ENCODE measurements at regions not wholly inside any gene's neighbourhood (a gene's known extent, or its start where the extent isn't known, plus 50 kb on each side); places are given as distances from the start of the nearest gene placed in this dataset.

DNA sequence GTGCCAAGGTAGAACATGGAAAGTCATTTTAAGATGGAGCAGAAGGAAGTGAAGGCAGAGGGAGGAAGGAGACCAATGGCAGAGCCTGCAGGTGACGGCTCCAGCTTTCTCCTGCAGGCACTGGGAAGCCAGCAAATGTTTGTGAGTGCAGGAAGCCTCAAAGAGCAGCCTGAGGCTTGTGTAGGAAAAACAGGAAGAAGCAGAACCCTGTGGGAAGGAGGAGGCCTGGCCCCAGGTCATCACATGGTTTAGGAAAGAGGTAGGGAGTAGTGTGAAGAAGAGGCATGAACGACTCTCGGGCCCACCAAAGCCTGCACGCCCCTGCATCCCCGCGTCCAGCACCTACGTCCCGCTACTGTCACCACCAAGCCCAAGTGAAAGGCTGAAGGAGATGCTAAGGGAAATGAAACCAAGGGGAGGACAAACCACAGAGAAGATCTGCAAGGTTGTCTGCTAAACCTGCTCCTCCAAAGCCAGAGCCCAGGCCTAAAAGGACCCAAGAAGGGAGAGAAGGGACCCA is 151.5 kb downstream of the CHST1 start:
- no peak for DNase-seq

DNA sequence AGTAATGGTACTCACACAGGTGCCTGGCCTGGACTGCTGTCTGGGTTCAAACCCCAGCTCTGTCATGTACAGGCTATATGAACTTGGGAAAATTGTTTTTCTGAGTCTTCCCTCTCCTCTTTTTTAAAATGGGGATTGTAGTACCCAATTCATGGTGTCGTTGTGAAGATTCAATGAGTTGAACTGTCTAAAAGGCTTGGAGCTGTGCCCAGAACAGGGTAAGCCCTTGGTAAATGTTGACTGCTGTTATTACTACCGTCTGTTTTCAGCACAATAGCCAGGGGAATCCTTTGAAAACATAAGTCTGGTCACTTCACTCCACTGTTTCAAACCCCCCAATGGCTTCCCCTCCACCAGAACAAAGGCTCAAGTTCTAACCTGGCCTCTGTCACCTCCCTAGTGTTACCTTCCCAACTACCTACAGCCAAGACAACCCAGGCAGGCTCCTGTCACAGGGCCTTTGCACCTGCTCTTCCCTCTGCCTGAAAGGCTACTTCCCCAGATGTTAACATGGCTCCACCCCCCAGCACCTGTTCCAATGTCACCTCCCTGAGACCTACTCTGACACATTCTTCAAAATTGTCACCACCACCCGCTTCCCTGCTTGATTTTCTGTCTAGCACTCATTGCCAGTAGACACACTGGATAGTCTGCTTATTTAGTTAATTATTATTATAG is 152.8 kb downstream of the CHST1 start:
- no peak for DNase-seq

DNA sequence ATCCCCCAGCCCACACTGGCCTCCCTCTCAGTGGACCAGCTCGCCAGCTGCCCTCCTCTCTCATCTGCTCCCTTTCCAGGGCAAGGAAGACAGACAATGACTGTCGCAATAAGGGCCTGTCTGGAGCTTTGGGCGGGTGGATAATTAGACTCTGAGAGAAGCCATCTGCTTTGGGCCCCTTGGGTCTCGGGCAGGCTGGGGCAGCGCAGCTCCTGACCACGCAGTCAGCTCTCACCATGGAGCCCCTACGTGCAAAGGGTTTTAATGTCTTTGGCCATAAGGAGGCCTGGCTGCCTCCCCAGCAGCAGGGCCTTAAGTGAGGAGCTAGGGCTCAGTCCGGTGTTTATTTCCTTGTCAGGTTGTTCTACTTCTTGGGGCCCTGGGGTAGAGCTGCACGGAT is 153.9 kb downstream of the CHST1 start:
- no peak for DNase-seq

DNA sequence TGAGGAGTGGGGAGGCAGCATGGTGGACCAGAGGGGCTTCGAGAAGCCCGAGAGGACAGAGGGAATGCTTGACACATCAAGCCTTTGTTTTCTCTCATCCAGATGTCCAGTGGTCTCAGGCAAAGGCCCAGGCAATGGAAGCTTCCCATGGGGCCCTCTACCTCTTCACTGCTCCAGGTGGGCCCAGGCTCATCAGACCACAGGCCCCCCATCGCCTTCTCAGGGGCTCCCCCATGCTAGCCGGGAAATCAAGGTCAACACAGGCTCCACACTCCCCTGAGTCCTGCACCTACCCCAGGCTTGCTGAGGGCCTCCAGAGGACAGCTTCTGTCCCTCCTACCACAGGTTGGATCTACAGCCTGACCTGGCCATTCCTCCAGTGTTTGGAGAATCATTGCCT is 157.5 kb downstream of the CHST1 start:
- no peak for DNase-seq

DNA sequence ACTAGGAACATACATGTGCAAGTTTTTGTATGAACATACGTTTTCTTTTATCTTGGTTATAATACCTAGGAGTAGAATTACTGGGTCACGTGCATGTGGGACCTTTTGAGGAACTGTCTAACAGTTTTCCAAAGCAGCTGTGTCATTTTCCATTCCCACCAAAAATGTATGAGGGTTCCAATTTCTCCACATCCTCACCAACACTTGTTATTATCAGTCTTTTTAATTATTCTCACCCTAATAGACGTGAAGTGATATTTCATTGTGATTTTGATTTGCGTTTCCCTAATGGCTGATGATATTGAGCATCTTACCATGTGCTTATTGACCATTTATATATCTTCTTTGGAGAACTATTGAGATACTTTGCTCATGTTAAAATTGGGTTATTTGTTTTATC is 162.1 kb downstream of the CHST1 start:
- DNase-seq, result no peak

DNA sequence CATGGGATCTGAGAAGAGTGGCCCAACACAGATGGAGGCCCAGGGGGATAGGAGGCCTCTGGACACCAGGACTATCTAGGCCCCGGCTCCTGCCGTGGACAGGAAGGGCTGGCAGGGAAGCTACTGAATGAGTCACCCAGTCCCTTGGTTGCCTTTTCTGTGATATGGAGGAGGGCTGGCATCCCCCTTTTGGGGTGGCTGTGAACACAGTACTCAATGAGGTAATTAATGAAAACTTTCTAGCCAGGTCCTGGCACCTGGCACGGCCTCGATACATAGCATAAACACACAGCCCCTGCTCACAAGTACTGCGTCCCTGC is 163.2 kb downstream of the CHST1 start:
- DNase-seq, result no peak

DNA sequence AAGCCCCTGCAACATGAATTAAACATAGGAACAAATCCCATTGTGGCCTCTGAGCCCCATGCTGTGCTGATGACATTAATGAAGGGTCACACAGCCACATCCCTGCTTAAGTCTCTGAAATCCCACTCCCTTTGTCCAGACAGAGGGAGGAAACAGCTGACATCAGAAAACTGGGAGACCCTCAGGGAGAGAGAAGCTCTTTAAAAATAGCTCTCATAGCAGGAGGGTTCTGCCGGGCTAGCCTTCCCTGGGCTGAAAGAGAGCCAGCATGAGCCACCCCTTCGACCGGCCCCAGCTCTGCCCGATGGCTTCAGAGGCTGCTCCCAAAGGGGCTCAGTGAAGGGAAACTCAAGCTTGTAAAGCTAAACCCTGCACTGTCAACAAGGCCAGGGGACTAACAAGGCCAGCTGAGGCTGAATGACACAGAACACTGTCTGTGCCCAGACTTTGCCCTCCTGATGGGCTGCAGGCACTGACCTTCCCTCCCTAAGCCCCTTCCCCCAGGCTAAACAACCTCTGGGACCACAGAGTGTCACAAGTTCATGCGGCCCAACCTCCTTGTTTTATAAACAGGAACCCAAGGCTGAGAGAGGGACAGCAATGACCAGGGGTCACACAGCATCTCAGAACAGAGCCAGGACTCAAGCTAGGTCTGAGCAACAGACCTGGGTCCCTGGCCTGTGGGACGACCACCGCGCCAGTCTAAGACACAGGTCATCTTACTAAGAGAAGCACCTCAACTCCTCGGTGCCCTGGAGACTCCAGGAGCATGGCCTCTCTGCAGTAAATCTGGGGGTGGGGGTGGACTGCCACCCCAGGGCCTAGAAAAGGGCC is 163.8 kb downstream of the CHST1 start:
- DNase-seq, result no peak

DNA sequence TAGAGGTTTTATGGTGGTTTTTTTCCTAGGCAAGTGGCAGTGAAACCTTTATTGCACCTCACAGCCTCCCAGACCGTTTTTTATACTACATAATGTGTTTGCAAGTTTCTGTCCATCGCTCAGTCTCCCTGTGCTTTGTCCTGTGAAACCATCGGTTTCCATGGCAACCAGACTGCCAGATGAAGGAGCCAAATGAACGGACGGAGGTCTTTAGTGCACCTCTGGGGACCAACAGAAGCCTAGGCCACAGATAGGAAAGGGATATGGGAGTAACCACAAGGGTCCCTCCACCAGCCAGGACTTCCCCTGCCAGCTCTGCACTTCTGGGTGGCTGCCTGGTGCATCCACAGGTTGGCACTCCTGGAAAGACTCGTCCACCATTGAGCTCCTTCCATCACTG is 165.0 kb downstream of the CHST1 start:
- DNase-seq, result no peak

DNA sequence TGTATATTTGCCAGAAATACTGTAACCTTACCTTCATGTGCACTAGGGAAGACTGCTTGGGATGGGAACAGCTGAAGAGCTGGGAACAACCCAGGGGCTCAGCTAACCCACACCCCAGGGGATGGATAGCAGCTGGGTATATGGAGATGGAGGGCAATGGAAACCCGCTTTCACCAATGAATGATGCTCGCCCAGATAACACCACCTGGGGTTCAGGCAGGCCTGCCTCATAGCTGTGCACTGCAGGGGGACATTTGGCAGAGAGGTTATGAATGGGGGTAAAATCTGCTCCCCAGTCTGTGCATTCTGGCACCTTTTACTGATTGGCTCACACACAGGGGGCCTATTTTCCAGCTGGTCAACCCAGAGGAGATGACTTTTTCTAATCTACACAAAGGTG is 170.7 kb downstream of the CHST1 start:
- no peak for DNase-seq

DNA sequence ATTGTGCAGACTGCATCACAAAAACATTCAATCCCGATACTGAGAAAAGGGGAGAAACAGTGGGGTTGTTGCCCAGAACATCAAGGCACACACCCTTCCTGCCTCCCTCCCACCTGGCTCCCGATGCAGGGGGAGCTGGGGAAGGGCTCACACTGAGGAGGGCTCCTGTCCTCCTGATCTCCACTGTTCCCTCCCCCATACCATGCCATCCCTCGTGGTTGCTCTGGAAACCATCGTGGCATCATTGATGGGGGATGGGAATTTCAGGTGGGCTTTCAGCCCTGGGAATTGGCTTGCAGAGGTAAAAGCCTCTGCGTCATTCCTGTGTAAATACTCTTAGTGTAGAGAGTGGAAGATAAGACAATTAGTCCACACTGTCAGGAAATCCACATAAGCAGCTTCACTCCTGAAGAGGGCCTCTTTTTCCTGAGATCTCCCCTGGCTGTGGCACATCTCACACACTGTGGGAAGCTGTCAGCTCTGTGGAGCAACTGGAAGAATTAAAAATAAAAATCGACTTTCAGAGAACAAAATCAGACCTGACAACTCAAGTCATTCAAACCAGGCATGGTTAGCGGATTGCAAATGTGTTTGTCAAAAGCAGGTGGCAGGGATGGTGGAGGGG is 176.0 kb downstream of the CHST1 start:
- DNase-seq, result no peak

DNA sequence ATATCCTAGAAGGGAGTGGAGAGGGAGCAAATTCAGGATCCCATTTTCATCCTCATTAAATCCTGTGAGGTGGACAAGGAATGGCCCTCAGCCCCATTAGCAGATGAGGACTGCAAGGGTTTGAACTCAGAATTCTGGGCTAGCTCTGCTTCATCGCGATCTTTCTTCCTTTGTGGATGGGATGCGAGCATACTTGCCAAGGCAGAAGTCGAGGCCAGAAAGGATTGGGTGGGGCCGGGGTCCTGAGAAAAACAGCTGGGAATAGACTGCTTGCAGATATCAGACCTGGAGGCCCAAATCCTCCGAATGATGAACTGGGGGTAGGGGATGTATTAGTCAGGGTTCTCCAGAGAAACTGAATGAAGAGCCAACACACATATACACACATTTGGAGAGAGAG is 179.0 kb downstream of the CHST1 start:
- no peak for DNase-seq

DNA sequence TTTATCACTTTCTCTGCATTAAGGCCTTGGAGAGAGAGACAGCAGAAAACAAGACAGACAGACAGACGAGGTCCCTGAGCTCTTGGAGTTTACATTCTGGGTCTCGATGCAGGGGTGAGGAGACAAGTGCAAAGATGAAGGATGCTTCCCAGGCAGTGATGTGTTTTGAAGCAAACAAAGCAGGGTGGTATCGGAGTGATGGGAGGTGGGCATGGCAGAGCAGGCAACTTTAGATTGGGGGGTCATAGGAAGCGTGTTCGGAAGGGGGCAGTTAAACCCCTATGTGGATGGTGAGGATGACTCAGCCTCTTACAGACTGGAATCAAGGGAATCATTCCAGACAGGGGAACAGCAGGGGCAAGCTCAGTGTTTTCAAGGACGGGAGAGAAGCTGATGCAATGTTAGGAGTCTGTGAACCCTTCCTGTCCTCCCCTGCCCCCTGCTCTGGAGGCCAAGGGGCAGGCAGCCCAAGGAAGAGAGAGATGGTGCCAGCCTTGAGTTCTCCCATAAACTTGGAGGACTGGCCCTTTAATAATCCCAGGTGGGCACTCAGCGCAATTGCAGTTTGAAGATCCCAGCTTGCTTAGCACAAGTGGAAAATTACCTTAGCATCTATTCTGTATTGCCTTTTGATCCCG is 180.2 kb downstream of the CHST1 start:
- no peak for DNase-seq

DNA sequence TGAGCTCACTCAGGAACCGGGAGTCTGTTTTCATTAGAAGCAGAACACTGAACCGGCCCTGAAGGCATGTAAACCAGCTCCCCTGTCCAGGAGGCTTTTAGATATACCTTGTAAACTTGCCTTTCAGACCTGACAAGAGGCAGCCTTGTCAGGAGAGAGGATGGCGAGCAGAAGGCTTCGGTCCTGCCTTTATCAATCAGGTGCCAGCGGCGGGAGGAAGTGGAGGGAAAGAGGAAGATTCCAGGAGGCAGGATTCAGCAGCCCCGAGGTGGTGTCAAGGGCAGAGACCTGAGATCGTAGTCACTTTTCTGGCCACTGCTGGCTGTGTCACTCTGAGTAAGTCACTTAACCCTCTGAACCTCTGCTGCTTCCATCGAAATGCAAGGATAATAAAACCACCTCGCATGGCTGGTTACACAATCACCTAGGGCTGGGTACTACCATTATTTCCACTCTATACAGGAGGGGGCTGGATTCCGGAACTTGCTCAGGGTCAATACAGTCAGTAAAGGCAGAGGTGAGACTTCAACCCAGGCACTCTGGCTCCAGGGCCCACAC is 181.0 kb downstream of the CHST1 start:
- DNase-seq, result no peak

DNA sequence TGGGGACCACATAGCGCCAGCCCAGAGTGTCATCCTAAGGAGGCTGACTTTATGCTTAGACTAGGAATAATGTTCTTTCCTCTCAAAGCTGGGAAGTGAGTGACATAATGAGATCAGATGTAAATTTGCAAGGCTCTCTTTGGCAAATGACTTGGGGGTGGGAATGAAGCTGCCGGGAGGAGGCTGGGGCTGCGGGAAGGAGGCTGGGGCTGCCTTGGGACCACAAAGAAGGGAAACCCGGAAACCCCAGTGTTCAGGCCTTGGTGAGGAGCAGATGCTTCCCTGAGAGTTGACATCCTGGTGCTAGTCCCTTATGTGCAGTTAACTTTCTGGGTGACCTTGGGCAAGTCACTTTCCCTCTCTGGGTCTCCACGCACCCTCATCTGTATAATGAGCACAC is 182.0 kb downstream of the CHST1 start:
- DNase-seq, result no peak

DNA sequence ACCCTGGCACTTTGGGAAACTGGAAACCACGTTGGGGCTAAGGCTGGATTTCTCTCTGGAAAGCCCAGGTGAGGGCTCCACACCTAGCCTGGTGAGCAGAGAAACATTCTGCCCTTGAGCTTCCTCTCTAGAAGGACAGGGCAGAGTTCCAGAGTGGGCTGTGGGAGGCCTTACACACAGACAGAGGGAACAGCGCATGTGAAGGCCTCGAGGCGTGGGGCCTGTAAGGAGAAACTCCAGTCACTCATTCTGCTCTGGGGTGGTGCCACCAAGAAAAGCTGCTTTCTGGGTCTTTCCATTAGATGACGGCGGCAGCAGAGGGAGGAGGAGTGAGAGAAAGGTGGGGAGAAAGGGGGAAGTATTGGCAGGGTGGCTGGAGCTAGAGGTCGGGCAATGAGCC is 183.1 kb downstream of the CHST1 start:
- no peak for DNase-seq

DNA sequence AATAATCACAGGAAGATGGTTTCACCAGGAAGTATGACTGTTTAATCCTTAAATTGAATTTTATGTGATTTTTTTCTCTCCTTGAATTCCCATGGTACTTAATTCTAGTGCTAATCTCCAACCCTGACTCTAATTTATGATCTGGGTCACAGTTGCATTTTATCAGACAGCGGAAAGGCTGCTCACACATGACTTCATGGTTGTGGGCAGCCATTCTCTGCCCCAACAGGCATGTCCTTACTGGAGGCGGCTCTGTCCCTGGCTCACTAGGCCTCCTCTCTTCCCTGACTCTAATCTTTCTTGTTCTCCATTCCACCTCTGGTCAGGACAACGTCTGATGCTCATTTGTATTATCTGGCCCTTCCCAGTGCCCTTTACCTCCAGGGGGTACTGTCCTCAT is 184.4 kb downstream of the CHST1 start:
- DNase-seq, result no peak

DNA sequence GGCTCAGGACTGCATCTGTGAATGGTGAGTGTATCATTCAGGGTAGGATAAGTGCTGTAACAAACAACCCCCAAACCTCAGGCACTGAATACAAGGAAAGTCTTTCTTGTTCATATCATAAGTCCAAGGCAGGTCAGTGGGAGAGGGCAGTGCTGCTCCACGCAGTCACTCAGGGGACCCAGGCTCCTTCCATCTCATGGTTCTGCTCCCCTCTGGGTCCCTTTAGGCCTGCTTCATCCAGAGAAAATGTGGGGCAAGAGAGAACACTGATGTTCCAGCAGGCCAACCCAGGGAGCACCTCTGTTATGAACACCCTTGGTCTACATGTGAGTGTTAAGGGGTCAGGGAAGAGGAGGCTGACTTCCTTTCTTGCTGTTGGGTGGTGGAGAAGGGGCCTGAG is 187.8 kb downstream of the CHST1 start:
- no peak for DNase-seq

DNA sequence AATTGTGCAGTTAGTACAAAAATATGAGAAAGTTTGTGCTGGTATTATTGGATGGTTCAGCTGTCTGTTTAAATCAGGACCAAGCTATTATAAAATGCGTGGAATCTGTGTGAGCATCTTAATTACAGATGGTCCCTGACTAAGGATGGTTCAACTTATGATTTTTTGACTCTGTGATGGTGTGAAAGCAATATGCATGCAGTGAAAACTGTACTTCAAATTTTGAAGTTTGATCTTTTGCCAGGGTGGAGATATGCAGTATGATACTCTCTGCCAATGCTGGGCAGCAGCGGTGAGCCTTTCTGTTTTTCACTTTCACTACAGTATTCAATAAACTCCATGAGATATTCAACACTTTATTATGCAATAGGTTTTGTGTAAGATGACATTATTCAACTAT is 189.3 kb downstream of the CHST1 start:
- DNase-seq, result no peak

DNA sequence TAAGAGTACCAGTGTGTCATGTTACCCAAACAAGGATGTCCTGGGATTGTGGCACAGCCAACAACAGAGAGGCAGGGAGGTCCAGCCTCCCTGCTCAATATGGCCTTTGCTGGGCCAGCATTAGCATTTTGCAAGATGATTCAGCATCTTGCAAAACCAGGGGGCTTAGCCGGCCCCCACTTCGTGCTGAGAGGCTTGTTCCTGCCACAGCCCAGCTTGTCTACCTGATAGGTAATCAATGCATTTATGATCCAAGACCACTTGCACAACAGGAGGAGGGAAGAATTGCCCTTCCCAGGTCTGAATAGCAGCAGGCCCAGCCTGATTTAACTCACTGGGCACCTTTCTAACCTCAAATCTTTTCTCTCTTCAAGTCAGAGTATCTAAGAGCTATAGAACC is 189.0 kb upstream of the SYT13 start:
- no peak for DNase-seq

DNA sequence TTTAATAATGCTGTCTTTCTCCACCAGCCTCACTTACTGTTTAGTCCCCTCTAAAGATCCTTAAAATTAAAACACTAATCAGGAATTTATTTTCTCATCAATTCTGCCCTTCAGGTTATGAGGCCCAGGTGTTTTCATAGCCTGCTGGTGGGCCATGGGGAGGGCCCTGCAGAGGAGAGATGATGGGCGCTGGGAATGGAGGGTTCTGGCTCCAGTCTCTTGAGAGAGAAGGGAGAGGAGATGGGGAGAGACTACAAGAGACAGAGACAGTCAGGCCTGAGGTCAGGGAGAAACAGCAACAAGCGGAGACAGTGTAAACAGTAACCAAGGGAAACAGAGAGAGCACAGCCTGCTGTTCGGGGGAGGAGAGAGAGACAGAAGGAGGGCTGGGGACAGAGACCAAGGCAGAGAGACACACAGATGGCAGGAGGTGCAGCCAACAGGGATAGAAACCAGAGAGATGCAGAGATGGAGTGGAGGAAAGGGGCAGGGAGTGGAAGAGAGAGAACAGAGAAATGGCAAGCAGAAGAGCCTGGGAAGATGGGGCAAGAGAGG is 187.3 kb upstream of the SYT13 start:
- no peak for DNase-seq

DNA sequence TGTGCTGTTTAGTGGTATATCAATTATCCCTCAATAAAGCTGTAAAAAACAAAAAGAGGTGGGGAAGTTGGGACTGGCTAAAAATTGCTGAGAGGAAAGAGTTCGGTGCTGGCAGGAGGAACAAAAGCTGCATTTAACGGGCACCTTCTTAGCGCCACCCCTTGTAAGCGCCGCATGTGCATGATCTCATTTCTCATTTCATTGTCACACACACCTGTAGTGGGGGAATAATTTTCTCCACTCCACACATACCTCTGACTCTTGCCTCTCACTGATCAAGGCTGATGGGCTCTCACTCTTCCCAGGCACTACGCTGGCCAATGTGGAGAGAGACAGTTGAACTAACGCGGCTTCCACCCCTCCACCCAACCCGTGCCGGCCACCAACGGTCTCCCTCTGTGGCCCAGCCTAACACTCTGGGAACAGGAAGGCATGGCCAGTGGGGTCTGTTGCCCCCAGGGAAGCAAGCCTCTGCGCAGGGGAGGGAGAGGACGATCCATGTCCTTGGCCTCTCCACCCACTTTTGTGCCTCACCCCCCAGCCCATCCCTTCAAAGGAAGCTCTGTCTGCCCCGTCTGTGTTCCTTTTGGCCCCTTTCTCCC is 186.7 kb upstream of the SYT13 start:
- no peak for DNase-seq

DNA sequence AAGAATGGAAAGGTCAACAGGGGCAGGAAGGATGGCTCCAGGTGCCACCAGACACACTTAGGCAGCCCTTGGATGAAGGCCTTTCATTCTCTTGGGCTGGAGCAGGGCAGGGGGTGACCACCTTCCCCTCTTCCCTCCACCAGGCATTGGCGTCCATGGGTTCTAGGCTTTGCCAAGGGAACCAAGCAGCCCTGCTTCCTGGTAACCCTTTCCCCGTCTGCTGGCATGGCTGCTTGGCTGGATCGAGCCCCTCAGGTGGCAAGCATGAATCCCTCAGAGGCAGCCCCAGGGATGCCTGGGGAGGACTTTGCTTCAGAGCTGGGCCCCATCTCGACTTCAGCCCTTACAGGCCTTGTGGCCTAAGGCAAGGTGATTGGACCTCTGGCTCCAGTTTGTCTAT is 185.1 kb upstream of the SYT13 start:
- no peak for DNase-seq

DNA sequence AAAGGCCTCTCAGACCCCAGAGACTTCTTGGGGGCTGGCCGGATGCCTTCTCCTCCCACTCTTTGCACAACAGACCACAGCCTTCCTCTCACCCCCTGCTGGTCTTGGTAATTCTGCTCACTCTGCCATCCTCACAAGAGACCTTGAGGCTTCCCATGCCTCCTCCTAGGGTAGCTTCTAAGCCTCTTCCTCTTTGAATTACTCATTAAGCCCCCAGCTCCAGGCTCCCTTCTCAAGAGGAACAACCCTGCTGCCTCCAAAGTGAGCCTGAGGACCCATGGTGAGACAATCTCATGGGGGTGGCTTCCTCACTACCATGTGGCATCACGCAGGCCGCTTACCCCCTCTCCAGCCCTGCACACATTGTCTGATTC is 184.6 kb upstream of the SYT13 start:
- no peak for DNase-seq

Measured in NCI-H146 (cell line).